K562 (cell line): ENCODE measurements at regions not wholly inside any gene's neighbourhood (a gene's known extent, or its start where the extent isn't known, plus 50 kb on each side); places are given as distances from the start of the nearest gene placed in this dataset.

Experiments
- ATAC-seq: fragments of 200-7000 bp; cut with Tn5 transposase; 3 replicates; pipeline ENCODE4 v1.9.1; 2020; ENCODE audit warnings: moderate library complexity
- BruUV-seq: library from RNA; stranded (reverse); fragments of 400-500 nt; replicated peaks from 2 replicates; lab custom pipeline; 2021; lab: Mats Ljungman, UMichigan
- CTCF ChIA-PET: fragments of 300-600 bp; formaldehyde crosslinking; extraction: SDS; loops from one replicate; lab custom pipeline; 2021; ENCODE audit warnings: low intra/inter-chr PET ratio; lab: Yijun Ruan, JAX
- POLR2A ChIA-PET: fragments of 300-600, 350-650 bp; sonication (Branson Sonifier 250); formaldehyde crosslinking; extraction: SDS; loops from one replicate; lab custom pipeline; 2021; ENCODE audit warnings: antibody characterized with exemption, inconsistent platforms; lab: Yijun Ruan, JAX
- DNase-seq, 4 experiments: peaks; one replicate each; pipeline versions ENCODE4 v3.0.0 to v3.0.0-alpha.2; 2011 to 2018; ENCODE audit warnings: low spot score in 3 of 4, mixed read lengths in 3 of 4; ENCODE audit errors: extremely low read depth in 1 of 4
- FAIRE-seq: peaks from 2 replicates; lab custom pipeline; 2011; peaks lifted over from hg19 to GRCh38; lab: Jason Lieb, UNC
- H2AFZ ChIP-seq: 2 replicates; pipeline ENCODE4 v1.6.0; 2011; ENCODE audit warnings: low read depth, low read length, control low read depth, inconsistent platforms
- H3K27ac ChIP-seq: fragments of 200-600 bp; 3 replicates; pipeline ENCODE4 v1.8.0; 2011; ENCODE audit warnings: low read depth, mild to moderate bottlenecking, control low read depth, inconsistent platforms, low read length, moderate library complexity, mixed read lengths; ENCODE audit errors: extremely low read depth
- H3K27me3 ChIP-seq, 2 experiments: fragments of 300-600 bp in 1 of 2; 2 replicates in 1 of 2; 3 replicates in 1 of 2; pipeline versions ENCODE4 v1.6.0 to v1.8.0; 2011; ENCODE audit warnings: inconsistent platforms in 2 of 2, low read length in 2 of 2, mild to moderate bottlenecking in 1 of 2, mixed read lengths in 1 of 2, moderate library complexity in 1 of 2; ENCODE audit not compliant: control insufficient read depth in 2 of 2, insufficient read depth in 2 of 2
- H3K36me3 ChIP-seq: fragments of 300-600 bp; 3 replicates; pipeline ENCODE4 v1.8.0; 2011; ENCODE audit warnings: mild to moderate bottlenecking, low read length, inconsistent platforms; ENCODE audit not compliant: control insufficient read depth, insufficient read depth
- H3K4me1 ChIP-seq, 2 experiments: fragments of 200-600 bp in 1 of 2; replicated peaks in 1 of 2; 2 replicates in 1 of 2; 3 replicates in 1 of 2; pipeline versions ENCODE4 v1.5.1 to v1.8.0; 2011; ENCODE audit warnings: inconsistent platforms in 2 of 2, low read length in 2 of 2, mild to moderate bottlenecking in 1 of 2, mixed read lengths in 1 of 2, moderate library complexity in 1 of 2; ENCODE audit not compliant: control insufficient read depth in 2 of 2, insufficient read depth in 2 of 2
- H3K4me2 ChIP-seq: 2 replicates; pipeline ENCODE4 v1.6.1; 2011; ENCODE audit warnings: low read length, control low read depth, inconsistent platforms, mixed read lengths; ENCODE audit not compliant: insufficient read depth
- H3K4me3 ChIP-seq: fragments of 200-600 bp; sonication (generic), shearing (Covaris generic); 2 replicates; pipeline ENCODE4 v1.5.1; 2016; ENCODE audit warnings: control low read depth, inconsistent platforms
- H3K79me2 ChIP-seq: fragments of 200-600 bp; 3 replicates; pipeline ENCODE4 v1.8.0; 2011; ENCODE audit warnings: low read length, inconsistent platforms; ENCODE audit not compliant: control insufficient read depth, insufficient read depth
- H3K9ac ChIP-seq, 2 experiments: 2 replicates each; pipeline versions ENCODE4 v1.6.0 to v1.6.1; 2011; ENCODE audit warnings: low read depth in 2 of 2, low read length in 2 of 2, control low read depth in 1 of 2, inconsistent platforms in 1 of 2, mild to moderate bottlenecking in 1 of 2, mixed read lengths in 1 of 2; ENCODE audit not compliant: insufficient read depth in 1 of 2
- H3K9me1 ChIP-seq: one replicate; pipeline ENCODE4 v1.6.0; 2011; ENCODE audit warnings: inconsistent platforms, mild to moderate bottlenecking, low read length, moderate library complexity; ENCODE audit not compliant: control insufficient read depth, insufficient read depth
- H3K9me3 ChIP-seq: replicated peaks from 2 replicates; pipeline ENCODE4 v1.5.1; 2011; ENCODE audit warnings: low read depth, low read length, inconsistent platforms; ENCODE audit not compliant: control insufficient read depth, insufficient read depth
- H4K20me1 ChIP-seq: replicated peaks from 2 replicates; pipeline ENCODE4 v1.6.1; 2011; ENCODE audit warnings: low read length, inconsistent platforms, mixed read lengths; ENCODE audit not compliant: control insufficient read depth, insufficient read depth
- PCBP1 ChIP-seq: fragments of 200-400 bp; formaldehyde crosslinking; IDR thresholded peaks from 2 replicates; pipeline ENCODE4 v1.6.1; 2018; ENCODE audit warnings: mild to moderate bottlenecking, low read depth, low read length; ENCODE audit not compliant: poor library complexity, severe bottlenecking
- PML ChIP-seq: IDR thresholded peaks from 2 replicates; pipeline ENCODE4 v1.6.1; 2012; ENCODE audit warnings: low read length, inconsistent platforms
- SRSF3 ChIP-seq: fragments of 200-400 bp; formaldehyde crosslinking; IDR thresholded peaks from 2 replicates; pipeline ENCODE4 v1.6.1; 2016; ENCODE audit warnings: mild to moderate bottlenecking, low read length, moderate library complexity; ENCODE audit not compliant: insufficient read depth
- XRCC3 ChIP-seq: fragments of 450-650 bp; IDR thresholded peaks from 2 replicates; pipeline ENCODE4 v1.6.1; 2017; ENCODE audit warnings: mild to moderate bottlenecking, moderate library complexity
- ZNF121 ChIP-seq: sonication (generic); formaldehyde crosslinking; conservative IDR thresholded peaks from 2 replicates; pipeline ENCODE4 v1.8.0; 2022; ENCODE audit warnings: missing genetic modification reagents
- ZNF146 ChIP-seq: IDR thresholded peaks from one replicate; pipeline ENCODE4 v1.6.1; 2018; ENCODE audit warnings: missing compliant biosample characterization; ENCODE audit not compliant: unreplicated experiment
- ZNF274 ChIP-seq: IDR thresholded peaks from 2 replicates; pipeline ENCODE4 v1.6.1; 2011; ENCODE audit warnings: low read depth, mild to moderate bottlenecking, low read length, moderate library complexity, borderline replicate concordance
- ZNF77 ChIP-seq: fragments of 250-450 bp; sonication (Bioruptor Pico); IDR thresholded peaks from 2 replicates; pipeline ENCODE4 v1.5.0; 2020
- WGBS: fragments of 100-300 bp; shearing (Covaris generic); methylation state at CpG from one replicate; pipeline ENCODE4 v1.1.6; 2016; ENCODE audit warnings: low coverage, mixed read lengths; ENCODE audit not compliant: insufficient coverage; ENCODE audit errors: missing lambda C conversion rate; 5-methylcytosine and 5-hydroxymethylcytosine counted together
- in situ Hi-C: fragments of 300-500 bp; cut with MboI; formaldehyde crosslinking; loops from 4 replicates; pipeline ENCODE4 v1.15.0; 2018; ENCODE audit warnings: inconsistent platforms, mixed read lengths
- intact Hi-C: fragments of 100-400 bp; cut with micrococcal nuclease; formaldehyde crosslinking; loops from 2 replicates; pipeline ENCODE4 v1.14.2; 2022
- TF ChIP-seq, protein P1 (sequence below): sonication (generic); formaldehyde crosslinking; IDR thresholded peaks from 2 replicates; pipeline ENCODE4 v1.8.0; 2022; ENCODE audit warnings: mild to moderate bottlenecking, missing genetic modification reagents
- TF ChIP-seq, protein P2 (sequence below): sonication (generic); formaldehyde crosslinking; IDR thresholded peaks from 2 replicates; pipeline ENCODE4 v1.8.1; 2023; ENCODE audit warnings: mild to moderate bottlenecking, missing genetic modification reagents
- TF ChIP-seq, protein P3 (sequence below): IDR thresholded peaks from 2 replicates; pipeline ENCODE4 v1.6.1; 2011; ENCODE audit warnings: borderline replicate concordance, low read depth, mild to moderate bottlenecking, moderate library complexity, low read length; ENCODE audit not compliant: insufficient read depth, poor library complexity, severe bottlenecking

DNA sequence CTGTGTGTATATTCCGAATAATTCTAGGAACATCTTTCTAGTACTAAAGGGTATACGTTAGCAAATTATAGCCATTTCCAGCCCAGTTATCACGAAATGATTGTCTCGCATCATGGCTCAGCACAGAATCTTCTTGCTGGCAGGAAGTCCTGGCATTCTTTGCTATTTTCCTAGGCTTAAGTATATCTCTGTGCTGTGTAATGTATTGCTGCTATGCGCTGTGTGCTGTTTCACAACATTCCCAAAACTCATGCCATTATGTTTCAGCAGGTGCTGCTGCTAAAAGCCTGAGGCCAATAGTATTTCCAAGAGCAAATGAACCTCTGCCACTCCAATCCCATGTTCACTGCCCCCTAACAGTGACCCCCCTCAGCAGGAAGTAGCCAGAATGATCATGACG lies 62.9 kb upstream of the ZNF92 start:
- no peak overlapping the region for H3K9ac ChIP-seq
- DNase-seq = no peak
- no peak overlapping the region for H2AFZ ChIP-seq
- H3K4me1 ChIP-seq = peaks cover 0 to 2% of the 10 kb centered on the region in 2 experiments; a peak in 1 of 5 replicates
- TF ChIP-seq, protein P1, sequence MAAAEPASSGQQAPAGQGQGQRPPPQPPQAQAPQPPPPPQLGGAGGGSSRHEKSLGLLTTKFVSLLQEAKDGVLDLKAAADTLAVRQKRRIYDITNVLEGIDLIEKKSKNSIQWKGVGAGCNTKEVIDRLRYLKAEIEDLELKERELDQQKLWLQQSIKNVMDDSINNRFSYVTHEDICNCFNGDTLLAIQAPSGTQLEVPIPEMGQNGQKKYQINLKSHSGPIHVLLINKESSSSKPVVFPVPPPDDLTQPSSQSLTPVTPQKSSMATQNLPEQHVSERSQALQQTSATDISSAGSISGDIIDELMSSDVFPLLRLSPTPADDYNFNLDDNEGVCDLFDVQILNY = no peak
- TF ChIP-seq ZNF274 = no peak
- TF ChIP-seq XRCC3 = no peak
- no TSS peak for BruUV-seq
- 36% methylated on average over 6 of the region's 6 CpGs for WGBS
- H3K9me3 ChIP-seq = no peaks in the 10 kb centered on the region
- in situ Hi-C loops = loop anchor here (25.0 kb wide), 1 partner anchor 673 kb away; no protein-coding TSS in a partner anchor
- intact Hi-C loops = no loop called here
- H3K36me3 ChIP-seq = no peaks in the 10 kb centered on the region
- POLR2A ChIA-PET = no interaction called here
- H3K9me1 ChIP-seq = no peaks in the 10 kb centered on the region
- H4K20me1 ChIP-seq = no peaks in the 10 kb centered on the region
- H3K4me3 ChIP-seq = no peak overlapping the region
- no peak overlapping the region for H3K27ac ChIP-seq
- H3K4me2 ChIP-seq = no peak overlapping the region
- CTCF ChIA-PET = no interaction called here
- FAIRE-seq = no peak
- H3K79me2 ChIP-seq = no peaks in the 10 kb centered on the region
- no peaks in the 10 kb centered on the region for H3K27me3 ChIP-seq
- no peak for ATAC-seq

DNA sequence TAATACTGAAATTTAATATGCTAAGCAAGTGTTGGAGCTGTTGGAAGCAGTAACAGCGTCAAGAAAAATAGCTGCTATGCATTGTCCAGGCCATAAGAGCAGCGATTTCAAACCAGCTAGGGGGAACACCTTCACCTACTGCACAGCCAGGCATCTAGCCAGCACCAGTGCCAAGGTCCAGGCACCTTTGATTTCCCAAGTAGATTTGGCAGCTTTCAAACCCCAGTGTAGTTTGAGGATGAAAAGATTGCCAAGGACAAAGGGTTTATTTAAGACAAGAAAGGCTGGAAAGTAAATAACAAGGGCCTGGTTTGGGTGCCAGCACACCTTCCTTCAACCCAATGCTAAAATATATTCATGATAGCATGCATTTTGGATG lies 65.4 kb upstream of the ZNF92 start:
- H3K4me3 ChIP-seq = no peak overlapping the region
- H3K79me2 ChIP-seq = no peaks in the 10 kb centered on the region
- H4K20me1 ChIP-seq = no peaks in the 10 kb centered on the region
- ChIA-PET CTCF (interaction anchor here (0.6 to 2.1 kb wide), 3 partner anchors 10 to 357 kb away, joined by 3 to 10 read pairs (median 4); no protein-coding TSS in a partner anchor), POLR2A (interaction anchor here (0.5 kb wide), 1 partner anchor 383 kb away, joined by 3 read pairs; no protein-coding TSS in a partner anchor)
- WGBS = 33% methylated on average over 2 of the region's 2 CpGs
- H3K27ac ChIP-seq = no peak overlapping the region
- no peak for DNase-seq
- H3K27me3 ChIP-seq = no peaks in the 10 kb centered on the region
- H3K9me1 ChIP-seq = no peaks in the 10 kb centered on the region
- BruUV-seq = no TSS peak
- H2AFZ ChIP-seq = no peak overlapping the region
- no peak for ATAC-seq
- intact Hi-C loops = loop anchor here (5.0 to 10.0 kb wide), 2 partner anchors 139 to 683 kb away; no protein-coding TSS in a partner anchor
- no peak overlapping the region for H3K4me2 ChIP-seq
- H3K9ac ChIP-seq = no peak overlapping the region
- peaks cover 0 to 2% of the 10 kb centered on the region in 2 experiments; a peak in 1 of 5 replicates for H3K4me1 ChIP-seq
- in situ Hi-C loops = loop anchor here (5.0 to 25.0 kb wide), 2 partner anchors 86 to 671 kb away; no protein-coding TSS in a partner anchor
- FAIRE-seq = no peak
- H3K36me3 ChIP-seq = no peaks in the 10 kb centered on the region
- H3K9me3 ChIP-seq = no peaks in the 10 kb centered on the region
- TF ChIP-seq, protein P2, sequence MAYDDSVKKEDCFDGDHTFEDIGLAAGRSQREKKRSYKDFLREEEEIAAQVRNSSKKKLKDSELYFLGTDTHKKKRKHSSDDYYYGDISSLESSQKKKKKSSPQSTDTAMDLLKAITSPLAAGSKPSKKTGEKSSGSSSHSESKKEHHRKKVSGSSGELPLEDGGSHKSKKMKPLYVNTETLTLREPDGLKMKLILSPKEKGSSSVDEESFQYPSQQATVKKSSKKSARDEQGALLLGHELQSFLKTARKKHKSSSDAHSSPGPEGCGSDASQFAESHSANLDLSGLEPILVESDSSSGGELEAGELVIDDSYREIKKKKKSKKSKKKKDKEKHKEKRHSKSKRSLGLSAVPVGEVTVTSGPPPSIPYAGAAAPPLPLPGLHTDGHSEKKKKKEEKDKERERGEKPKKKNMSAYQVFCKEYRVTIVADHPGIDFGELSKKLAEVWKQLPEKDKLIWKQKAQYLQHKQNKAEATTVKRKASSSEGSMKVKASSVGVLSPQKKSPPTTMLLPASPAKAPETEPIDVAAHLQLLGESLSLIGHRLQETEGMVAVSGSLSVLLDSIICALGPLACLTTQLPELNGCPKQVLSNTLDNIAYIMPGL = no peak
- TF ChIP-seq ZNF77 (CRISPR knock-in tag) (no peak), PCBP1 (no peak), ZNF121 (CRISPR knock-in tag) (no peak), PML (no peak), ZNF146 (no peak), SRSF3 (no peak)
- TF ChIP-seq, protein P3, sequence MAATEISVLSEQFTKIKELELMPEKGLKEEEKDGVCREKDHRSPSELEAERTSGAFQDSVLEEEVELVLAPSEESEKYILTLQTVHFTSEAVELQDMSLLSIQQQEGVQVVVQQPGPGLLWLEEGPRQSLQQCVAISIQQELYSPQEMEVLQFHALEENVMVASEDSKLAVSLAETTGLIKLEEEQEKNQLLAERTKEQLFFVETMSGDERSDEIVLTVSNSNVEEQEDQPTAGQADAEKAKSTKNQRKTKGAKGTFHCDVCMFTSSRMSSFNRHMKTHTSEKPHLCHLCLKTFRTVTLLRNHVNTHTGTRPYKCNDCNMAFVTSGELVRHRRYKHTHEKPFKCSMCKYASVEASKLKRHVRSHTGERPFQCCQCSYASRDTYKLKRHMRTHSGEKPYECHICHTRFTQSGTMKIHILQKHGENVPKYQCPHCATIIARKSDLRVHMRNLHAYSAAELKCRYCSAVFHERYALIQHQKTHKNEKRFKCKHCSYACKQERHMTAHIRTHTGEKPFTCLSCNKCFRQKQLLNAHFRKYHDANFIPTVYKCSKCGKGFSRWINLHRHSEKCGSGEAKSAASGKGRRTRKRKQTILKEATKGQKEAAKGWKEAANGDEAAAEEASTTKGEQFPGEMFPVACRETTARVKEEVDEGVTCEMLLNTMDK = no peak
